Upper lobe of left lung (tissue), 4 donors: ENCODE measurements at regions not wholly inside any gene's neighbourhood (a gene's known extent, or its start where the extent isn't known, plus 50 kb on each side); places are given as distances from the start of the nearest gene placed in this dataset.

Source experiments
- CTCF ChIP-seq, 6 experiments: fragments of 450-650 bp in 4 of 6; fragments of 200-600 bp in 2 of 6; sonication (generic) in 2 of 6; IDR thresholded peaks; one replicate each; pipeline ENCODE4 v1.5.1; 2016 to 2019; ENCODE audit warnings: antibody characterized with exemption in 6 of 6
- EP300 ChIP-seq, 4 donors: sonication (generic); formaldehyde crosslinking; IDR thresholded peaks; one replicate each; pipeline ENCODE4 v1.5.1; 2017; ENCODE audit warnings: antibody characterized with exemption in 4 of 4, control low read depth in 2 of 4
- POLR2A ChIP-seq, 4 donors: fragments of 450-650 bp; IDR thresholded peaks; one replicate each; pipeline ENCODE4 v1.5.1; 2016 to 2017; ENCODE audit warnings: antibody characterized with exemption in 4 of 4, mild to moderate bottlenecking in 2 of 4
- POLR2AphosphoS5 ChIP-seq, 2 donors: sonication (generic); formaldehyde crosslinking; IDR thresholded peaks; one replicate each; pipeline ENCODE4 v1.5.1; 2017; ENCODE audit warnings: antibody characterized with exemption in 2 of 2

- TF ChIP-seq CTCF (IDR thresholded peaks at IDR 0.05) = no peak
- no peak for TF ChIP-seq POLR2AphosphoS5 (IDR thresholded peaks at IDR 0.05)
- TF ChIP-seq EP300 (IDR thresholded peaks at IDR 0.05) = no peak
- no peak for TF ChIP-seq POLR2A (IDR thresholded peaks at IDR 0.05)
These were observed 567.5 kb downstream of the POM121L12 start for GRCh38 chr7:53602817-53603418.
